Caki2 (cell line): ENCODE measurements at regions not wholly inside any gene's neighbourhood (a gene's known extent, or its start where the extent isn't known, plus 50 kb on each side); places are given as distances from the start of the nearest gene placed in this dataset.
"Not testable (repeated sequence)": the region's sequence is repeated elsewhere in the genome, so short reads cannot be mapped to it uniquely, and the experiment has no call there.

Experiments
- DNase-seq: peaks from one replicate; pipeline ENCODE4 v3.0.0-alpha.2; 2015; ENCODE audit warnings: low read depth
- in situ Hi-C: cut with HindIII; loops from 2 replicates; pipeline ENCODE4 v1.10.0; 2016; ENCODE audit warnings: low sequenced_read_pairs, low pct_unique_long_range_greater_than_20kb, mixed read lengths

DNA sequence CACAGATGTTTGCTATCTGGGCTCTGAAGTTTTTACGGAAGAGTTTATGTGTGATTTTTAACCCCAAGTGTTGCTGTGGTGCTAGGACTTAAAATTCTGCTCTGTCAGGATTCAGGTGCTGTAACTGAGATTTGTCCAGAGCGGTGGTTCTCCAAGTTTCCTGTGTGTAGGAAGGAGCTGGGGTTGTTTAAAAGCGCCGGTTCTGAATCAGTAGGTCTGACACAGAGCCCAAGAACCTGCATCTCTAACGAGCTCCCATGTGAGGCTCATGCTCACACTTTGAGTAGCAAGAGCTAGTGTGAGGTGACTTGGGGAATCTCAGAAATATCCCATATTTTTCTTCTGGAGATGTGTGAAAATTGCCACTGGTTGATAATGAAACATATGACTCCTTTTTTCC, 325.5 kb downstream of the SATB1 start:
- in situ Hi-C loops: no loop called here
- DNase-seq: no peak

DNA sequence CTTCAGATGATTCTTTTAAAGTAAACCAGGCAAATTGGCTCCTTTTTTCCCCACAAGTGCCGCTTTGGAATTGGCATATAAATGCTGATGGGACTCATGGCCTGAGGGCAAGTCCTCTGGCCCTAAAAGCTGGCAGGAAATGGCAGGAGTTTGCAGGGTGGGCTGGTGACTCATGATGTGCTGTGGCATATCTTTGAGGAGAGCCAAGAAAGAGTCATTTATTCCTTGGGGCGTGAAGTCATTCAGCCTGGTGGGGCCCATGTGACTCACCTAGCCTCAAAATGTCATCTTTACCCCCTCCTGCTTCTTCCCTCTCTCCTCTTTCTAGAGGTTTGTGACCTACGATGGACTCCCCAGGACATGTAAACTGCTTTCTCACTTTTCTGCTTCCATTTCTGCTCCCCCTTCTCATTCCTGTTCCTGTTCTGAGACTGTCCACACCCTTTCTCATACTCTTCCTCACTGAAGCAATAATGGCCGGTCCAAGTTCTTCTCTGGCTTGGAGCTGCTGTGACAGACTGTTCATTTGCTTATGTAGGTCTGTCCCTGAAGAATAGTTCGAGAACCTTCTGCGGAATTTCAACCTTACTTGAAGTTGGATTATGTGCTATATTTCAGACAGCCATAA, 326.1 kb downstream of the SATB1 start:
- DNase-seq: peak; percentile 82
- in situ Hi-C loops: no loop called here

- in situ Hi-C loops: no loop called here
- no peak for DNase-seq
These were observed 327.1 kb downstream of the SATB1 start for GRCh38 chr3:18097989-18098388.

DNA sequence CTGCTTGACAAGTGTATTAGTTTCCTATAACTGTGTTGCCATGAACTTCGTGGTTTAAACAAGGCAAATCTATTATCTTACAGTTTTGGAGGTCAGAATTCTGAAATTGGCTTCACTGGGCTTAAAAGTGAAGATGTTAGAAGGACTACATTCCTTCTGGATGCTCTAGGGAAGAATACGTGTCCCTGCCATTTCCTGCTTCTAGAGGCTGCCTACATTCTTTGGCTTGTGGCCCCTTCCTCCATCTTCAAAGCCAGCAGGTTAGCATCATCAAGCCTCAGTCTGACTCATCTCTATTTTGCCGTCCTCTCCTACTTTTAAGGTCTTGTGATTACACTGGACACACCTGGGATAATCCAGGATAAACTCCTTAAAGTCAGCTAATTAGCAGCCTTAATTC, 327.7 kb downstream of the SATB1 start:
- in situ Hi-C loops: no loop called here
- DNase-seq: no peak

GRCh38 chr3:18092726-18093125, 332.4 kb downstream of the SATB1 start:
- DNase-seq: no peak
- in situ Hi-C loops: no loop called here

GRCh38 chr3:18090377-18090776, 334.8 kb downstream of the SATB1 start:
- DNase-seq: no peak
- in situ Hi-C loops: no loop called here

GRCh38 chr3:18087988-18088387, 337.2 kb downstream of the SATB1 start:
- in situ Hi-C loops: no loop called here
- no peak for DNase-seq

GRCh38 chr3:18086760-18087159, 338.4 kb downstream of the SATB1 start:
- no peak for DNase-seq
- in situ Hi-C loops: no loop called here

- in situ Hi-C loops: no loop called here
- DNase-seq: no peak
These were observed 339.1 kb downstream of the SATB1 start for GRCh38 chr3:18086078-18086477.

GRCh38 chr3:18085429-18085828, 339.7 kb downstream of the SATB1 start:
- in situ Hi-C loops: no loop called here

GRCh38 chr3:18083273-18083590, 340.8 kb upstream of the TBC1D5 start:
- in situ Hi-C loops, DNase-seq: not testable (repeated sequence)

More at GRCh38 chr3:18085429-18085828, 339.7 kb downstream of the SATB1 start:
- DNase-seq: no peak

- in situ Hi-C loops: no loop called here
- no peak for DNase-seq
These were observed 340.3 kb upstream of the TBC1D5 start for GRCh38 chr3:18082551-18083272.

DNA sequence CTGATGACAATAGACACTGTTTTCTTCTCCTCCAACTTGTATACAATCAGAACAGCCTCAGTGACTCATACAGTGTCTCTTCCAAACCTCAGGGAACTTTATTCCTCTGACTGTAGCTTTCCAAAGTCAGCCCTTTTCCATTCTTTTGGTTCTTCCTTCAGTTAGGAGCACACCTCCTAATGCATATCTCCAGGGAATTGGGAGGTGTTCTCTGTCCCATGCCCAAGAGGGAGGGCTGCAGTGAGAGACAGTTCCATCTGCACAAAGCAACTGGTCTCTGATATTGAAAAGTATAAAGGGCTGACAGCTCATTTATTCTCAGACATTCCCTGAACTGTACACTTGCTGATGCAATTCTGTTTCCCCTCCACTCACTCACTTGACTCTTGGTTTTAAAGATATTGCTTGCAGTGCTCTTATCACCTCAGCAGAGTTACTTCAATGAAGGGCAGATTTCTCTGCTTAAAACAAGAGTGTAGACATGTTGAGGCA, 337.8 kb upstream of the TBC1D5 start:
- no peak for DNase-seq
- in situ Hi-C loops: no loop called here

GRCh38 chr3:18079739-18080138, 337.3 kb upstream of the TBC1D5 start:
- DNase-seq: no peak
- in situ Hi-C loops: no loop called here

DNA sequence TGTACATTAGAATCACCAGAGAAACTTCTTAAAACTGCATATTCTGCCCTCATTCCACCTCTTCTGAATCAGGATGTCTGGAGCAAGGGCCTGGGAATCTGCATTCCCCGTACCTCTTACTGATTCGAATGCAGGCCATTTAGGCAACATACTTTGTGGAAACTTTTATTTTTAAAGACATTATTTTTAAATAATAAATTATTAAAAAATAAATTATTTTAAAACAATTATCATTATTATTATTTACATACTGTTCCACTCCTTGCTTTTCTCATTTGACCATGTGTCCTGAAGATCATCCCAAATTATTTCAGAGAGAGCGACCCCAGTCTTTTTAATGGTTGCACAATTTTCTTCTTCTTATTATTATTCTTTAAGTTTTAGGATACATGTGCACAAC, 336.6 kb upstream of the TBC1D5 start:
- DNase-seq: no peak
- in situ Hi-C loops: no loop called here

- DNase-seq: no peak
- in situ Hi-C loops: no loop called here
These were observed 334.9 kb upstream of the TBC1D5 start for GRCh38 chr3:18077128-18077840.

DNA sequence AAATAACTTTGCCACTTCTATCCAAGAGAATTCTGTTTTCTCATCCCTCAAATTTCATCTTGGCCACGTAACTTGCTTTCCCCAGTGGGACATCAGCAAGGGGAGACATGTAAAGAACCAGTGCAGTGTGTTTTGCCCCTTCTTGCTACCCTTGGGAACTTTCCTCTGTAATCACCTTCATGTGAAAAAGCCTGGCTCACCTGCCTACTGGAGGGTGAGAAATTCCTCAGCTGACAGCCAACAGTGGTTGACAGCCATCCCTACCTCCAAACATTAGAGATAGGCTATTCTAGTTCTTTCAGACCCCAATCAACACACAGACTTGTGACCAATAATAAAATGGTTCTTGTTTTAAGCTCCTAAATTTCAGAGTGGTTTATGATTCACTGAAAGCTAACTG, 333.9 kb upstream of the TBC1D5 start:
- no peak for DNase-seq
- in situ Hi-C loops: no loop called here

GRCh38 chr3:18075799-18076198, 333.4 kb upstream of the TBC1D5 start:
- DNase-seq: no peak
- in situ Hi-C loops: no loop called here

GRCh38 chr3:18071833-18072232, 329.4 kb upstream of the TBC1D5 start:
- in situ Hi-C loops: no loop called here
- no peak for DNase-seq
